D721Med (cell line): ENCODE measurements at regions not wholly inside any gene's neighbourhood (a gene's known extent, or its start where the extent isn't known, plus 50 kb on each side); places are given as distances from the start of the nearest gene placed in this dataset.

ENCODE experiments used
- DNase-seq: peaks from one replicate; pipeline ENCODE4 v3.0.0; 2011; ENCODE audit warnings: low spot score; ENCODE audit not compliant: insufficient read length
- FAIRE-seq: peaks from 2 replicates; lab custom pipeline; 2011; peaks lifted over from hg19 to GRCh38; lab: Jason Lieb, UNC
- TF ChIP-seq, protein P1 (sequence below): IDR thresholded peaks from 2 replicates; pipeline ENCODE4 v1.5.1; 2012; ENCODE audit warnings: mild to moderate bottlenecking, control low read depth; ENCODE audit not compliant: insufficient read depth; ENCODE audit errors: missing control alignments

- no peak for FAIRE-seq
- TF ChIP-seq, protein P1, sequence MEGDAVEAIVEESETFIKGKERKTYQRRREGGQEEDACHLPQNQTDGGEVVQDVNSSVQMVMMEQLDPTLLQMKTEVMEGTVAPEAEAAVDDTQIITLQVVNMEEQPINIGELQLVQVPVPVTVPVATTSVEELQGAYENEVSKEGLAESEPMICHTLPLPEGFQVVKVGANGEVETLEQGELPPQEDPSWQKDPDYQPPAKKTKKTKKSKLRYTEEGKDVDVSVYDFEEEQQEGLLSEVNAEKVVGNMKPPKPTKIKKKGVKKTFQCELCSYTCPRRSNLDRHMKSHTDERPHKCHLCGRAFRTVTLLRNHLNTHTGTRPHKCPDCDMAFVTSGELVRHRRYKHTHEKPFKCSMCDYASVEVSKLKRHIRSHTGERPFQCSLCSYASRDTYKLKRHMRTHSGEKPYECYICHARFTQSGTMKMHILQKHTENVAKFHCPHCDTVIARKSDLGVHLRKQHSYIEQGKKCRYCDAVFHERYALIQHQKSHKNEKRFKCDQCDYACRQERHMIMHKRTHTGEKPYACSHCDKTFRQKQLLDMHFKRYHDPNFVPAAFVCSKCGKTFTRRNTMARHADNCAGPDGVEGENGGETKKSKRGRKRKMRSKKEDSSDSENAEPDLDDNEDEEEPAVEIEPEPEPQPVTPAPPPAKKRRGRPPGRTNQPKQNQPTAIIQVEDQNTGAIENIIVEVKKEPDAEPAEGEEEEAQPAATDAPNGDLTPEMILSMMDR: no peak
- DNase-seq: no peak
Measured at GRCh38 chr16:8260140-8260539, 330.2 kb downstream of the TMEM114 start.

GRCh38 chr16:8258523-8258922, 331.8 kb downstream of the TMEM114 start:
- TF ChIP-seq, protein P1: no peak
- FAIRE-seq (no peak), DNase-seq (no peak)

GRCh38 chr16:8257561-8257960, 332.8 kb downstream of the TMEM114 start:
- TF ChIP-seq, protein P1: no peak
- FAIRE-seq: no peak
- DNase-seq: no peak

DNA sequence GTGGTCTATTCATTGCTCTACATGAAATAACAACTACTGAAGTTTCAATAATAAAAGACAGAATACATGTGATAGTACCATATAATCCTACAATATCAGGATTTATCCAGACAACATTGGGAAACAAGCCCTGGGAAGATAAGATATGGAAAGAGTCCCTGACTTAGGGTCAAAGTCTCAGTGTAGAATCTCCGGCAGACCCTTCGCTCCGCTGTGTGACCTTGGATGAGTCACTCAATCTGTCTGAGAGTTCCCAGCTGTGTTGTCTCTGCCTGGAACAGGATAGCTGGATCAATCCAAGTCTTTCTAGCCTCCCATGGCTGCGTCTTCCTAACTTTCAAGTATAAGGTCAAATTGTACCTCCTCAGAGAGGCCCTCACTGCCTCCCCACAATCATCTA, 335.9 kb downstream of the TMEM114 start:
- DNase-seq (no peak), FAIRE-seq (no peak)
- TF ChIP-seq, protein P1: no peak

DNA sequence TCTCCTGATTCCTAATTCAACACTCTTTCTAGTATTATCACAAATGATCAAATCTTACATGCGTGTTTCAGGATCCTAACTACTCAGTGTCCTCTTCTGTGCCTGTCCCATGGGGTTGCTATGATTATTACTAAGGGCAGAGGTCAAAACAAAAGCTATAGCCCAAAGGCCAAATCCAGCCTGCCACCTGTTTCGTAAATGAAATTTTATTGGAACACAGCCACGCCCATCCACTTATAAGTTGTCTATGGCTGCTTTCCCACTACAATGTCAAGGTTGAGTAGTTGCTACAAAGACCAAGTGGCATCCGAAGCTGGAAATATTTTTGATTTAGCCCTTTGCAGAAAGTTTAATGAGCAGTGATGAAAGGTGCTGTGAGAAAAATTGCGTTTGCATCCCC, 336.6 kb downstream of the TMEM114 start:
- TF ChIP-seq, protein P1: no peak
- no peak for DNase-seq
- no peak for FAIRE-seq

DNA sequence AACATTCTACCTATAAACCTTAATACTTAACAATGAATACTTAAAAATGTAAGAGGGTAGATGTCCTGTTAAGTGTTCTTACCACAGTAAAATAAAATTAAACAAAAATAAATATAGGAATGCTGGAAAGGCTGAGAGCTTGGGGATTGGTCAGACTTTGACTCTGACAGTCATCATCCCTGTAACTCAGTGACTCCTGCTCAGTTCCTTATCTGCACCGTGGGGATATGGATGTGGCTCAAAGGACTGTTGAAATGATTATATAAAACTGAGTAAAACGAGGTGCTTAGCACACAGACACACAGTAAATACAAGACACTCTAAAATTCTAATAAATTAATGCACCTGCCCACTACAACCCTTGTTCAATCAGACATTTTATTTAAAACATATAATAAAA, 338.6 kb downstream of the TMEM114 start:
- FAIRE-seq: no peak

GRCh38 chr16:8251298-8251697, 339.0 kb downstream of the TMEM114 start:
- TF ChIP-seq, protein P1: no peak
- FAIRE-seq: no peak
- DNase-seq: no peak

More for the DNA sequence above, 338.6 kb downstream of the TMEM114 start:
- no peak for DNase-seq
- TF ChIP-seq, protein P1: no peak
